ENCODE measurements at regions not wholly inside any gene's neighbourhood (a gene's known extent, or its start where the extent isn't known, plus 50 kb on each side); places are given as distances from the start of the nearest gene placed in this dataset.

DNA sequence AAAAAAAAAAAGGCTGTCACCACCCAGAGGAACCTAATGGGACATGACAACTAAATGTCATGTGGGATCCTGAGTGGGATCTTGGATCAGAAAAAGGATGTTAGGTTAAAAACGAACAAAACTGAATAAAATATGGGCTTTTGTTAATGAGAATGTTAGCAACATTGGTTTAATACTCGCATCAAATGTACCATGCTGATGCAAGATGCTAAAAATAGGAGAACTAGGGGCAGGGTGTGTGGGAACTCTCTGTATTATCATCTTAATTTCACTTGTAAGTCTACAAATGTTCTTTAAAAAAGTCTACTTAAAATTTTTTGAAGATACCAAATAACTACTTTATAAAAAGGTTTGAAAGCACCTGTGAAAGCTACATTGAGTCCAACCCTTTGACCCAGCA, 88.8 kb upstream of the PRR5 start:
- no peak for DNase-seq (ENCODE audit: low read depth)

- DNase-seq (ENCODE audit: low read depth), result no peak
Measured at GRCh38 chr22:44611880-44612496, 90.0 kb upstream of the PRR5 start.

DNA sequence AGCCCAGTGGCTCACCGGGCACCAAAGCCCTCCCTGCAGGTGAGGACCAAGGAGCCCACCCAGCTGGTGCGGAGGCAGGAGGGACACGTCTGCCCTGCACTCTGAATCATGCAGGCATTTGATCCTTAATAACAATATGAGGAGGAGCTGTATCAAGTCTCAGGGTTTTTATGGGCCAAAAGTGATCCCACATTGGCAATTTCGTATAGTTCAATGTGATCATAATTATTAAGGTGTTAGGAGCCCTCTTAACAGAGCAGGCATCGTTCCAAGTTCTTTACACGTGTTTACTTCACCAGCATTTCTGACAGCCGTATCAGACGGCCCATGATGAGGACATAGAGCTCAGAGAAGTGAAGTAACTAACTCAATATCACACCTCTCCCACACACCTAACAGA, 91.9 kb upstream of the PRR5 start:
- no peak for DNase-seq (ENCODE audit: low read depth)

- no peak for DNase-seq (ENCODE audit: low read depth)
Measured at GRCh38 chr22:44609400-44609988, 92.5 kb upstream of the PRR5 start.

DNA sequence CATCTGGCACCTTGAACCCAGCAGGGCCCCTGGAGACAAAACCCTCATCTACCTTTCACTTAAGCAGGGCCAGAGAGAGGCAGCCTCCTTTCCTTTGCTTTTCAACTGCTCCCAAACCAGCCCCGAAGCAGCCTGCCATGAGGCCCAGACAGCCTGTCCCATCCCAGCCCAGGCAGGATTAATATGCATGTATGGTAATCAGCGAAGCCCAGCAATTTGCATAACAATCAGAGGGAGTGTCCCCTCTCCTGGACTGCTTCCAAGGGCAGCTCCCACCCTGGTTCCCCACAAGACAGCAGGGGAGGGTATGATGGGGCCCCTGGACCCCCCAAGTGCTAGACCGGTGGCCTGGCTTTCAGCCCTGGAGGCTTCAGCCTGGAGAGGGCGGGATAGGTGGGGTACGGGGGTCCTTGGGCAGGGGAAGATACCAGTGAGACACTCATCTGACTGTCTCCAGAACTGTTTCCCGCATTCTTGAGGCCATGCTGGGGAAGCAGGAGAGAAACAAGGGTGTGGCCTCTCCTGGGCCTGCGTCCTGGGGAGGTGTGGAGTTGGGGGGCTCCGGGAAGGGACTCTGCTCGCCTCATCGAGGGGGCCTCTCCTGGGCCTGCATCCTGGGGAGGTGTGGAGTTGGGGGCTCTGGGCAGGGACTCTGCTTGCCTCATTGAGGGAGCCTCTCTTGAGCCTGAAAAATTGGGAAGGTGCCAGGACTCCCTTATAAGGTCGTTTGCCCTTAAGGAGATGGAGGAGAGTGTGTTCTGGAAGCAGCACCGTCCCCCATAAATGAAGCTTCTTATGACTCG, 93.2 kb upstream of the PRR5 start:
- DNase-seq (ENCODE audit: low read depth), result no peak

DNA sequence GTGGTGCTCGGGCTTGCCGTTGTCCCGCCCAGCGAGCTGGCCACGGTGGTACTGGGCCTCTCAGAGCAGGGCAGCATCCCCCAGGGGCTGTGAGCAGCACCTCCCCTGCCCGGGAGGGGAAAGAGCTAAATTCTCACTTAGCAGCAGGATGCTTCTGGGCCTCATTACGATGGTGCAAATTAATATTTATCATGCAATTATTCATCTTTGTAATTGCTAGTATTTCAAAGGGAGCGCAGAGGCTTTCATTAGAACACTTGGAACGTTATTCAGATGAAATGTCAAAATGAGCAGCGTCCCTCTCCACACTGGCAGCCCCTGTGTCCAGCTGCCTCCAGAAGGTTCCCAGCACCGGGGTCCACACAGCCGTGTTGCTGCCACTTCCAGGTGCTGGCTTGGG, 95.9 kb upstream of the PRR5 start:
- DNase-seq (ENCODE audit: low read depth), result no peak

DNA sequence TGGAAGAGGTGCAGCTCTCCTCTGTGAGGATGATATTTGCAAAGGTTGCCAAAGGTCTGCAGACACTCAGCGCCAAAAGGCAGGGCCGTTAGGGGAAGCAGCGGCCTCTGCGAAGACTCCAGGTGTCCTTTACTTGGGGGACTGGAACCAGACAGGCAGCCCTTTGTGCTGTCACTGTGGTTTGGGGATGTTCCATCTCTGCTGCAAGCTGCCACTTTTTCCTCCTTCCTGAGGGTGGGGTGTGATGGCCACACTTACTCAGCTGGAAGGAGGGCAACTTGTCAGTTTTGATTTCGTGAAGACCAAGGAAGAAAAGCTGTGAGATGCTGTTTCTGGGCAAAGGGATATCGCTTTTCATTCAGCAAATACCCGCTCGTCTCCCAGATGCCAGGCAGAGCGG, 96.5 kb upstream of the PRR5 start:
- no peak for DNase-seq (ENCODE audit: low read depth)

- no peak for DNase-seq (ENCODE audit: low read depth)
Measured at GRCh38 chr22:44604991-44605390, 97.0 kb upstream of the PRR5 start.

- DNase-seq (ENCODE audit: low read depth), result no peak
Measured at GRCh38 chr22:44604455-44604854, 97.5 kb upstream of the PRR5 start.

GRCh38 chr22:44603767-44604166, 98.2 kb upstream of the PRR5 start:
- no peak for DNase-seq (ENCODE audit: low read depth)

- no peak for DNase-seq (ENCODE audit: low read depth)
Measured at GRCh38 chr22:44601725-44602124, 100.3 kb upstream of the PRR5 start.

GRCh38 chr22:44601189-44601588, 100.8 kb upstream of the PRR5 start:
- DNase-seq (ENCODE audit: low read depth), result no peak

- DNase-seq (ENCODE audit: low read depth), result no peak
Measured at GRCh38 chr22:44600207-44600785, 101.7 kb upstream of the PRR5 start.

- DNase-seq (ENCODE audit: low read depth), result no peak
Measured at GRCh38 chr22:44599500-44600140, 101.6 kb upstream of the RTL6 start.

- no peak for DNase-seq (ENCODE audit: low read depth)
Measured at GRCh38 chr22:44599084-44599483, 101.1 kb upstream of the RTL6 start.

- no peak for DNase-seq (ENCODE audit: low read depth)
Measured at GRCh38 chr22:44597616-44598015, 99.6 kb upstream of the RTL6 start.

- DNase-seq (ENCODE audit: low read depth), result no peak
Measured at GRCh38 chr22:44596396-44597125, 98.5 kb upstream of the RTL6 start.

DNA sequence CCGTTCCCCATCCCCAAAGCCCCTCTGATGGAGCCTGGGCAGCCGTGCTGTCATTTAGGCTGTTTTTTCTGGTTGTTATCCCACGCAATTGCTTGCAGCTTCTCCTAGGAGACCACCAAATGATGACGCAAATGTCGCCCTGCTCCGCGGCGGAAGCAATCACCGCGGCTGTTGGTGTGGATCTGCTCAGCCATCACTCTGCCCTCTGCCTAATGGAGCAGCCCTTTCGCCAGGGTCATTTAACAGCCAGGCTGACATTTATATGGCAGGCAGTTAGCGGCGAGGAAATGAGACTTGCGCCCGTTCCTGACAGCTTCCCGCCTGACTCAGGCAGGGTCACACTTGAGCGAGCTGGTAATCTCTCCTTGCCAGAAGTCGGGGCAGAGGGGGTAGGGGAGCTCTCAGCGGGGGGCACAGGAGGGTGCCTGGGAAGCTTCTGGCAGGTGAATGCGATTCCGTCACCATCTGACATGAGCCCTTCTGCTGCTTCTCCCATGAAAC, 97.9 kb upstream of the RTL6 start:
- DNase-seq (ENCODE audit: low read depth), result no peak

DNA sequence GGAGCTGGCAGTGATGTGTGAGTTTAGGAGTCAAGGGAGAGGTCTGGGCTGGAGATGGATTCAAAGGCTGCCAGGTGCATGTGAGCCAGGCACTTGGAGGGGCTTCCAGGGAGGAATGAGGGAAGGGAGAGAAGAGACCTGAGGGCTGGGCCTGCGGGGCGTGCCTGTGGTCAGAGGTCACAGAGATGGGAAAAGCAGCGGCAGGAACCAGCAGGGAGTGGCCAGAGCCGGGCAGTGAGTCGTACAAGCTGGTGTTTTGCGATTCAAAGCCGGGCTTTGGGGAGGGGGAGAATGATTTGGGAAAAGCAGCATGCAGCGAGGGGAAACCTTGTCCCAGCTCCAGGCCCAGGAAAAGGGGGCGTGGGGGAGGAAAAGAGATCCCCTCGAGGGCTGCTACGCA, 96.9 kb upstream of the RTL6 start:
- no peak for DNase-seq (ENCODE audit: low read depth)

DNA sequence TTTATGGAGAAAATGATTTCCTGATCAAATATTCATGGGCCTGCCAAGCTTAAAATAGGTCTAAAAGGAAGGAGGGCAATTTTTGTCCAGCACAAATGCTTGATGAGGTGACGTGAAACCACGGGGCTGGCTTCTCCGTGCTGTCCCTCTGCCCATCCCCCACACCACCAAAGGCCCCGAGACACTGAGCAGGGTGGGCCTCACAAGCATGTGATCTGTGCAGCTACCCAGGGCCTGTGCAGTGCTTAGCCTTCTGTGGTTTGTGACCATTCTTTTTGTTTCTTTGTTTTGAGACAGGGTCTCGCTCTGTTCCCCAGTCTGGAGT, 94.8 kb upstream of the RTL6 start:
- no peak for DNase-seq (ENCODE audit: low read depth)

- DNase-seq (ENCODE audit: low read depth), result no peak
Measured at GRCh38 chr22:44592126-44592823, 94.2 kb upstream of the RTL6 start.

All from ELR (cell line).